ENCODE measurements at regions not wholly inside any gene's neighbourhood (a gene's known extent, or its start where the extent isn't known, plus 50 kb on each side); places are given as distances from the start of the nearest gene placed in this dataset.

- no peaks in the 10 kb centered on the region for H3K9me3 Mint-ChIP-seq (ENCODE audit: unreplicated experiment)
- H3K4me1 Mint-ChIP-seq (ENCODE audit: unreplicated experiment), result no peaks in the 10 kb centered on the region
- no peaks in the 10 kb centered on the region for H3K27me3 Mint-ChIP-seq (ENCODE audit: unreplicated experiment)
- no peak for TF ChIP-seq CTCF (IDR thresholded peaks at IDR 0.05; ENCODE audit: unreplicated experiment)
- no peaks in the 10 kb centered on the region for H3K36me3 Mint-ChIP-seq (ENCODE audit: low read depth, unreplicated experiment)
- no peak for DNase-seq (ENCODE audit: low spot score)
- H3K27ac Mint-ChIP-seq (ENCODE audit: unreplicated experiment), result no peak overlapping the region
- no peak overlapping the region for H3K4me3 Mint-ChIP-seq (ENCODE audit: unreplicated experiment)
Measured at GRCh38 chr9:94498801-94499453, 56.0 kb upstream of the PCAT7 start.

GRCh38 chr9:94504358-94504757, 50.5 kb upstream of the PCAT7 start:
- no peaks in the 10 kb centered on the region for H3K9me3 Mint-ChIP-seq (ENCODE audit: unreplicated experiment)
- TF ChIP-seq CTCF (IDR thresholded peaks at IDR 0.05; ENCODE audit: unreplicated experiment), result no peak
- no peaks in the 10 kb centered on the region for H3K36me3 Mint-ChIP-seq (ENCODE audit: low read depth, unreplicated experiment)
- no peak for DNase-seq (ENCODE audit: low spot score)
- no peaks in the 10 kb centered on the region for H3K4me1 Mint-ChIP-seq (ENCODE audit: unreplicated experiment)
- H3K27me3 Mint-ChIP-seq (ENCODE audit: unreplicated experiment), result no peaks in the 10 kb centered on the region
- no peak overlapping the region for H3K27ac Mint-ChIP-seq (ENCODE audit: unreplicated experiment)
- H3K4me3 Mint-ChIP-seq (ENCODE audit: unreplicated experiment), result no peak overlapping the region
